ENCODE measurements at regions not wholly inside any gene's neighbourhood (a gene's known extent, or its start where the extent isn't known, plus 50 kb on each side); places are given as distances from the start of the nearest gene placed in this dataset.

- no peak for TF ChIP-seq POLR2AphosphoS5 (IDR thresholded peaks at IDR 0.05; ENCODE audit: borderline replicate concordance, low read depth, low read length)
- TF ChIP-seq EZH2 (IDR thresholded peaks at IDR 0.05), result no peak
- no peak for TF ChIP-seq FOXP2 (optimal IDR thresholded peaks at IDR 0.05; ENCODE audit: control extremely low read depth, extremely low read length, insufficient read depth)
These were observed 355.6 kb downstream of the METTL15 start for GRCh38 chr11:28463826-28464225.
